Left ventricle myocardium inferior (tissue), 1 donor: ENCODE measurements at regions not wholly inside any gene's neighbourhood (a gene's known extent, or its start where the extent isn't known, plus 50 kb on each side); places are given as distances from the start of the nearest gene placed in this dataset.

Experiments
- DNase-seq: peaks from one replicate; pipeline ENCODE4 v3.0.0-alpha.2; 2020
- H3K27ac ChIP-seq: fragments of 200-600 bp; replicated peaks from 2 replicates; pipeline ENCODE4 v1.8.0; 2021
- H3K27me3 ChIP-seq: fragments of 200-600 bp; 2 replicates; pipeline ENCODE4 v1.8.0; 2021; ENCODE audit warnings: low read depth
- H3K36me3 ChIP-seq: fragments of 200-600 bp; 2 replicates; pipeline ENCODE4 v1.8.0; 2021
- H3K4me1 ChIP-seq: fragments of 200-600 bp; 2 replicates; pipeline ENCODE4 v1.8.0; 2021
- H3K4me3 ChIP-seq: fragments of 200-600 bp; 2 replicates; pipeline ENCODE4 v1.8.0; 2021; ENCODE audit warnings: mild to moderate bottlenecking, moderate library complexity
- H3K9me3 ChIP-seq: fragments of 200-600 bp; replicated peaks from 2 replicates; pipeline ENCODE4 v1.8.0; 2021
- CTCF ChIP-seq: fragments of 200-600 bp; IDR thresholded peaks from 2 replicates; pipeline ENCODE4 v1.8.0; 2021; ENCODE audit warnings: antibody characterized with exemption, mild to moderate bottlenecking, borderline replicate concordance
- intact Hi-C: fragments of 100-400 bp; cut with micrococcal nuclease; formaldehyde crosslinking; loops from one replicate; pipeline ENCODE4 v1.11.0; 2022
- donor health status: DM: no; HTN: yes; CAD: no; lungs with severe emphysema.

- Histone ChIP-seq H3K36me3 (no peaks in the 10 kb centered on the region), H3K27ac (no peak overlapping the region), H3K4me3 (no peak overlapping the region), H3K27me3 (no peaks in the 10 kb centered on the region), H3K4me1 (no peaks in the 10 kb centered on the region), H3K9me3 (peaks cover 37% of the 10 kb centered on the region)
- intact Hi-C loops: no loop called here
- no peak for TF ChIP-seq CTCF
- DNase-seq: no peak
These were observed 194.7 kb upstream of the FBXO33 start for GRCh38 chr14:39626589-39627576.

- Histone ChIP-seq H3K27me3 (no peaks in the 10 kb centered on the region), H3K4me1 (no peaks in the 10 kb centered on the region), H3K4me3 (no peak overlapping the region), H3K9me3 (peaks cover 25% of the 10 kb centered on the region), H3K27ac (no peak overlapping the region), H3K36me3 (no peaks in the 10 kb centered on the region)
- no peak for DNase-seq
- TF ChIP-seq CTCF: no peak
- intact Hi-C loops: no loop called here
These were observed 189.4 kb upstream of the FBXO33 start for GRCh38 chr14:39621678-39622077.

- Histone ChIP-seq H3K9me3 (peaks cover 25% of the 10 kb centered on the region), H3K4me1 (no peaks in the 10 kb centered on the region), H3K27me3 (no peaks in the 10 kb centered on the region), H3K27ac (no peak overlapping the region), H3K36me3 (no peaks in the 10 kb centered on the region), H3K4me3 (no peak overlapping the region)
- DNase-seq: no peak
- intact Hi-C loops: no loop called here
- TF ChIP-seq CTCF: no peak
These were observed 189.0 kb upstream of the FBXO33 start for GRCh38 chr14:39621223-39621622.

GRCh38 chr14:39617537-39617936, 185.3 kb upstream of the FBXO33 start:
- peaks cover 9% of the 10 kb centered on the region for H3K9me3 ChIP-seq
- no peaks in the 10 kb centered on the region for H3K27me3 ChIP-seq
- H3K4me3 ChIP-seq: no peak overlapping the region
- H3K4me1 ChIP-seq: no peaks in the 10 kb centered on the region
- TF ChIP-seq CTCF: no peak
- intact Hi-C loops: no loop called here
- no peak overlapping the region for H3K27ac ChIP-seq
- no peak for DNase-seq
- no peaks in the 10 kb centered on the region for H3K36me3 ChIP-seq

- H3K27ac ChIP-seq: no peak overlapping the region
- TF ChIP-seq CTCF: no peak
- no peaks in the 10 kb centered on the region for H3K27me3 ChIP-seq
- no peaks in the 10 kb centered on the region for H3K36me3 ChIP-seq
- H3K9me3 ChIP-seq: no peaks in the 10 kb centered on the region
- no peak overlapping the region for H3K4me3 ChIP-seq
- H3K4me1 ChIP-seq: no peaks in the 10 kb centered on the region
- DNase-seq: no peak
- intact Hi-C loops: no loop called here
These were observed 183.1 kb upstream of the FBXO33 start for GRCh38 chr14:39615352-39615751.
